ENCODE measurements at regions not wholly inside any gene's neighbourhood (a gene's known extent, or its start where the extent isn't known, plus 50 kb on each side); places are given as distances from the start of the nearest gene placed in this dataset.
"Not testable (repeated sequence)": the region's sequence is repeated elsewhere in the genome, so short reads cannot be mapped to it uniquely, and the experiment has no call there.

DNA sequence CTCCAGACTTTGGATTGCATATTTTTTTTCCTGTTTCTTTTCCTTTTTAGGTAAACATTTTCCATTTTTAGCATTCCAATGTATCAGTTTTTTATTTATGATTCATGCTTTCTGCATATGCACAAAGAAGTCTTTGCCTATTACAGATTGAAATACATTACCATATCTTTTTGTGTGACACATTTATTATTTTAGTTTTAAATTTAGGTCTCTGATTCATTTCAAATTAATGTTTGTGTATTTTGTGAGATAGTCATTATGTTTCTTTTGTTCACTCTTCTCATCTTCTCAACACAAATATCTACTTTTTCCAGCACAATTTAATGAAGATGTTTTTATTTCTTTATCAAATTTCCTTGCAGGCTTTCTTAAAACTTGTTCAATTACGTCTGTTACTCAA lies 838.0 kb upstream of the CDH18 start:
- not testable (repeated sequence) for DNase-seq

DNA sequence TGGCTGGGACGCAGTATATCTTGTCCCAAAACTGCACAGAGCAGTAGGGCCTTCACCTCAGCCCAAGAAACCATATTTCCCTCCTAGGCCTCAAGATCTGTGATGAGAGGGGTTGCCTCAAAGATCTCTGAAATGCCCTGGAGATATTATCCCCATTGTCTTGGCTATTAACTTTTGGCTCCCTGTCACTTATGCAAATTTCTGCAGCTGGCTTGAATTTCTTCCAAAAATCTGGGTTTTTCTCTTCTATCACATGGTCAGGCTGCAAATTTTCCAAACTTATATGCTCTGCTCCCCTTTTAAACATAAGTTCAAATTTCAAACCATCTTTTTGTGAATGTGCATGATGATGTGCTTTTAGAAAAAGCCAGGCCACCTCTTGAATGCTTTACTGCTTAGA lies 809.2 kb upstream of the CDH18 start:
- DNase-seq = not testable (repeated sequence)

DNA sequence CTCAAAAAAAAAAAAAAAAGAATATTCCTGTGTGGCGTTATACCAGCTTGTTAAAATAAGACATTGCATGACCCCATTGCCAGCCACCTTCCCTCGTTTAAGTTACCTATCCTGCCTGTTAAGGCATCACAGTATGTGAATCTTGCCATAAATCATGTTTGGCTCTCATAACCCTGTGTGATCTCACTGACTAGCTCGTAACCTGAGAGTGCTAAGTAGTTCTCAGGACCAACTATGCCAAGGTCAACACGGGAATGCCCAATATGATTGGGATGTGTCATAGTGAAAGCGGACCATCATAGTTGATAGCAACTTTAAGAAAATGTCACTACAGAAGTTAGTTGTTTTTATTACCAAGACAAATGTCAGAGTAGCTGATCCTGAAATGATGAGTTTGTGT lies 796.8 kb upstream of the CDH18 start:
- DNase-seq = not testable (repeated sequence)

DNA sequence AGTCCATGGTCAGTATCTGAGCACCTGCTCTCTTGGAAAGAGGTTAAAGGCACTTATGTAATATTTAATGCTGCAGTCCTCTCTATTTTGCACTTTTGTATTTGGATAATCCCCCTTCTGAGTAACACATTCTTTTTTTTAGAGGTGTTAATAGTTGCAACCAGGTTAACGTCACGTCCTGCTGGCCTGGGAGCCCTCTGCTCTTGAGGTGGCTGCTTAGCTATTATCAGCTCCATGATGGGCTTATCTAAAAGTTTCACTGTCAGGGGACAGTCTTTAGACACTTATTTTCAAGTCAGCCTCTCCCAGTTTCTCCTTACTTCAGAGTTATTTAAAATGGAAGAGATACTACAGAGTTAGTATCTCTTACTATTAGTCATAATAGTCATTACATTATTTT lies 795.5 kb upstream of the CDH18 start:
- not testable (repeated sequence) for DNase-seq

DNA sequence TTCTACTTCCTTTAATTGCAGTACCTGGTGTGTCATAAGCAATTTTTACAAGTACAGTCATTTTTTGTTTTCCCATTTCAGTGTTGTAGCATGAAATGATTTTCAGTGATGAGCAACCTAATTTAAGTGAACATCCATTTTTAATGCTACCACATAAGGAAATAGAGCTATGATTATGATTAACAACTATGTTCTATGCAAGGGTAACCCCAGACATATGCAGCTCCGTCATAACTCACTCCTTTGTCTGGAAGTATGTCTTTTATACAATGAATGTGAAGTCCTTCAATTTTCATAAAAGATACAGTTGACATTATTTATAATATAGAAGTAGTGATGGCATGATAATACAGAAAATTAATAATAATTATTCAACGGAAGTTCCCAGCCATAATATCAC lies 783.3 kb upstream of the CDH18 start:
- not testable (repeated sequence) for DNase-seq

DNA sequence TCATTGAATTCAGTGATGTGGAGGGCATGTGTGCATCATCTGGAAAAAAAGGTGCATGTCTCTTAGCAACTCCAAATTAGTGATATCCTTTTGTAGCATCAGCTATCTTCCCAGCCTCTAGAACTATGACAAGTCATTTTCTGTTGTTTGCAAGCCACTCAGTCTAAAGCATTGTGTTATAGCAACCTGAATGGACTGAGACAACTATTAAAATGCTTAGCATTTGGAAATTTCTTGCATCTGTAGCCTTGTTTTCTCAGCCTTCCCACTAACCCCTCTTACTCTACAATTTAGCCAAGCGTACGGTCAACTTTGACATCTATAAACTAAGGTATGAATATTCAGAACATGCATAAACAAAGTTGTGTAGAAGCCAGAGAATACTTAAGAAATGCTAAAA lies 777.1 kb upstream of the CDH18 start:
- DNase-seq = not testable (repeated sequence)

DNA sequence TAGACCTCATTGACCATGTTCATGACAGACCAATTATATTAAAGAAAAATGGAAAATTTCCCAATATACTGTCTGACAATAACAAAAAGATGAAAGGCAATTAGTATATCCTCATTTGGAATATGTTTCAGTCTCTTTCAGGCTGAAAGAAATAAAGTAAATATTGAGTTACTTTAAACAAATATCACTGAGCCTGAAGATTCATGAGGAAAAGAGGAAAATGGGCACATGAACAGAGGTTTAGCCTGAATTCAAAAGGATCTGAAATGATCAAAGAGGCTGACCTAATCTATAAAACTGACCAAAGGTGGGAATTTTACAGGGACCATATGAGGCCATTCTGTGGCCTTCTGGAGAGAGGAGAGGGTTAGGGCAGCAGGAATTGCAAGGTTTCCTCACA lies 771.5 kb upstream of the CDH18 start:
- DNase-seq = not testable (repeated sequence)

DNA sequence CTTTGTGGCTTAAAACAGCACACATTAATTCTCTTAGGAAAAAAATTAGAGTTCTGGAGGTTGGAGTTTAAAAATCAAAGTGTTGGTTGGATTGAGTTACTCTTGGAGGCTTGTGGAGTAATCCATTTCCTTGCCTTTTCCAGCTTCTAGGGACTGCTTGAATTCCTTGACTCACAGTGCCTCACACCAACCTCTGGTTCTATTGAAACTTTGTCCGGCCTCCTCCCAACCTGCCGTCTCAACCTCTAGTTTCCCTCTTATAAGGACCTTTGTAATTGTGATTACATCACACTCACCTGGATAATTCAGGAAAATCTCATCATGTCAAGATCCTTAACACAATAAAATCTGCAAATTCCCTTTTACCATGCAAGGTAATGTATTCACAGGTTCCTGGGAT lies 764.2 kb upstream of the CDH18 start:
- not testable (repeated sequence) for DNase-seq

DNA sequence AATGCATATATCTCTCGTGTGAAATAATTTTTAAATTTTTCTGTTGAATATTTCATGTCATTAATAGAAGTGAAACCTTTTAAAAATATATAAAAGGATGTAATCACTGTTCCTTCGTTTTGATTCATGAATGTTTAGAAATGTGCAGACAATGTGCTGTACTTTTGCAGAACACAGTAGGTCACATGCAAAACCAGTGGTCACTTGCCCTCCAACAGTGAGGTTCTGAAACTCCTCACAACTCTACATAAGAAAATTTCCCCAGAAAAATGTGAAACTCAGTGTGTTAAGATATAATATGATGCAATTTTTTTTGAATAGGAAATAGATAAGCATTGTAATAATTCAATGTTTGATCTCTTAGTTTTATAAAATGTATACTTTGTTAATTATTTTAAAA lies 747.7 kb upstream of the CDH18 start:
- DNase-seq = not testable (repeated sequence)

DNA sequence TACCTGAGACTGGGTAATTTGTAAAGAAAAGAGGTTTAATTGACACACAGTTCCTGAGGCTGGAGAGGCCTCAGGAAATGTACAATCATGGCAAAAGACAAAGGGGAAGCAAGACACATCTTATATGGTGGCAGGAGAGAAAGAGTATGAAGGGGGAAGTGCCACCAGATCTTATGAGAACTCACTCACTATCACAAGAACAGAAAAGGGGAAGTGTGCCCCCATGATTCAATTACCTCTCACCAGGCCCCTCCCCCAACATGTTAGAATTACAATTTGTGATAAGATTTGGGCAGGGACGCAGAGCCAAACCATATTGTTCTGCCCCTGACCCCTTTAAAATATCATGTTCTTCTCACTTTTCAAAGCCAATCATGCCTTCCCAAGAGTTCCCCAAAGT lies 744.2 kb upstream of the CDH18 start:
- DNase-seq = not testable (repeated sequence)

DNA sequence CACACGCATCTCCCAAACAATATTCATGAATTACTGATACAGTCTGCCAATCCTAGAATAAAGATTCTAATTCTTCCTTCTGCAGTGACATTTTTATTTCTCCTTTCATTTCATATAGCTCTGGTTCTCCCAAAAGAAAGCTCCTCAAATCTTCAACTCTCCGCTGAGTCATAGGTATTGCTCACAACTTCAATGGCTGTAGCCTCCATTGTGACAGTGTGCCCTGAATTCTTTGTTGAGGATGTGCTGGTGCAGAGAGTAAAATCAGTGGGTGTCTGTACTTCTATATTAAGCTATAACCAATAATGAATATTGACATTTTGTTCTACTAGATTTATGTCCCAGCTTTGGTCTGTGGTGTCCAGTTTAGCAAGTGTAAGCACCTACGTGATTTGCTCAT lies 733.3 kb upstream of the CDH18 start:
- not testable (repeated sequence) for DNase-seq

DNA sequence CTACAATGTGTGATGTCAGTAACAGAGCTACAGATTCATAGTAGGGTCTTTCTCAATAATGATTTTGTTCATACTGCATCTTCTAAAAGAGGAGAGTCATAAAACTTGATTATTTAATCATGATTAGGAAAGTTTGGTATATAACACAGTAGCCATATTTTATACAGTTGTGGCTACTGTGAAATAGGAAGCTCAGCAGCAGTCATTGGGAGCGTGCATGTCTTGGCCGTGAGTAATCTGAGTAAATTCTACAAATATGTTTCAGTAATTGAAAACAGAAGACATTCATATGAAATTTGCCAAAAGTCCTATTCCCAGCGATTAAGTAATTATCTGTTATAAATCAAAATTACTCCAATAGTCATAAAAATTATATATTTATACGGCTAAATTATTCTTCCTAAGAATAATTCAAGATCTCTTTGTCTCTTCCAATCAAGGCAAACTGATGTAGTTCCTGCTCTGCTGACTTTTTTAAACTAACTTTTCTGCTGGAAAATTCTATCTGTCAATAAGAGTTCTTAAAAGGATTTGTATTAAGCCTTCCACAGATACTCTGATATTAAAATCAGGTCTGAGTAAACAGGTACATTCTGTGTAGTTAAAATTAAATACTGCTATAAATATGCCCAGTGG lies 723.6 kb upstream of the CDH18 start:
- DNase-seq = not testable (repeated sequence)

DNA sequence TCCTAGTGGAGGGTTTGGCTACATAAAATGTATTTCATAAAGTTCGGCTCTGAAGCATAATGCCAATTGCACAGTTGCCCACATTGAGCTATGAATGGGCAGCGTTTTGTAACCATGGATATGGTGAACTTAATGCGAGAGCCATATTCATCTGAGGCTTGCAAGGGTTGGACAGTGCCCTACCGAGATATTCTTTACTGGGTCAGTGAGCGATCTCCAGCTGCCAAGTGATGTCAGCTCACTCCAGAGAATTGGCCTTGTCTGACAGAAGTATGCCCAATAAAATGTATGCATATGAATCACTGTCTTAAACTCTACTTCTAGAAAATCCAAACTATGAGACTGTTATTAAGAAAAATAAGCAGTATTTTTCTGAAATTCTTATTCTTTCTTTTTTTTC lies 719.6 kb upstream of the CDH18 start:
- not testable (repeated sequence) for DNase-seq

DNA sequence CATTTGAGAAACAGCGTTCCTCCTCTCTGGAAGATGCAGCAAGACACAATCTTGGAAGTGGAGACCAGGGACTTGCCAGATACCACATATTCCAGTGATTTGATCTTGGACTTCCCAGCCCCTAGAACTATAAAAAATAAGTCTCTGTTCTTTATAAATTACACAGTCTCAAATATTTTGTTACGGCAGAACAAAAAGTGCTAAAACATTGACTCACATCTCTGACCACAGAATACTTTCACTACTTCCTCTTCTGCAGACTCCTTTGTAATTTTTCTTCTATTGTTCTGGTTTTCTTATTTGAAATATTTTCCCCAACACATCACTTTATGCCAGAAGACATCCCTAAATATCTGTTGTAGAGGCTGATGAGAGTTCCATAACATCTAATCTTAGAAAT lies 706.1 kb upstream of the CDH18 start:
- DNase-seq = no peak

DNA sequence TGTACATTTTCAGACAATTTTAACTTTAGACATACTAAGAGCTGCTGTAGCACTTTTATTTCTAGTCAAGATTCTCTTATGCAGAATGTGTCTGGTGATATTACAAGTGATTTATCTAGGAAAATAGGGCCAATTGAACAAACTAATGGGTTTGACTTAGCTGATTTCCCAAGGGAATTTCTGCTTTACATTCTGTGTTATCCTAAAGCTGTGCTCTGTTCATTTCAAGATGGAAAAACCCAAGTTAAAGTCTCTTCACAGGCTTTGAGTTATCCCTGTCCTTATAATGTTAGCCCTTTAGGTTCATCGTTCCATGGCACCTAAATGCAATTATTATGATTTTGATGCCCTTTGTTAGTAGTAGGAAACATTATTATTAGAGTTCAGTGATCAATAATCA lies 704.9 kb upstream of the CDH18 start:
- DNase-seq = no peak

DNA sequence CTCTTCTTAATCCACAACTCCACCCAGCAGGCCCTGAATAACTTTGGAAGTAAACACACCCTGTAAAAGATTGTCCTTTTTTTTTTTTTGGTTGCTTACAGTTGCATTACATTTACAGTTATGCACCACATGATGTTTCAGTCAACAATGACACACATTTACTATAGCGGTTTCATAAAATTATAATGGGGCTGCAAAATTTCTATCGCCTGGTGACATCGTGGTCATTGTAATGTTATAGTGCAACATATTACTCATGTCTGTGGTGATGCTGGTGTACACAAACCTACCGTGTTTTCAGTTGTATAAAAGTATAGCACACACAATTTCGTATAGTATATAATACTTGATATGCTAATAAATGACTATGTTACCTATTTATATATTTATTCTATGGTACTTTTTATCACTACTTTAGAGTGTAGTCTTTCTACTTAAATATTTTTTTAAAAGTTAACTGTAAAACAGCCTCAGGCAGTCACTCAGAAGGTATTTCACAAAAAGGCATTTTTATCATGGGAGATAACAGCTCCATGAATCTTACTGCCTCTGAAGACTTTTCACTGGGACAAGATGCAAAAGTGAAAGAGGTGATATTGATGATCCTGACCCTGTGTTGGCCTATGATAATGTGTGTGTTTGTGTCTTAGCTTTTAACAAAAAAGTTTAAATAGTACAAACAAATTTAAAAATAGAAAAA lies 695.4 kb upstream of the CDH18 start:
- DNase-seq = no peak

DNA sequence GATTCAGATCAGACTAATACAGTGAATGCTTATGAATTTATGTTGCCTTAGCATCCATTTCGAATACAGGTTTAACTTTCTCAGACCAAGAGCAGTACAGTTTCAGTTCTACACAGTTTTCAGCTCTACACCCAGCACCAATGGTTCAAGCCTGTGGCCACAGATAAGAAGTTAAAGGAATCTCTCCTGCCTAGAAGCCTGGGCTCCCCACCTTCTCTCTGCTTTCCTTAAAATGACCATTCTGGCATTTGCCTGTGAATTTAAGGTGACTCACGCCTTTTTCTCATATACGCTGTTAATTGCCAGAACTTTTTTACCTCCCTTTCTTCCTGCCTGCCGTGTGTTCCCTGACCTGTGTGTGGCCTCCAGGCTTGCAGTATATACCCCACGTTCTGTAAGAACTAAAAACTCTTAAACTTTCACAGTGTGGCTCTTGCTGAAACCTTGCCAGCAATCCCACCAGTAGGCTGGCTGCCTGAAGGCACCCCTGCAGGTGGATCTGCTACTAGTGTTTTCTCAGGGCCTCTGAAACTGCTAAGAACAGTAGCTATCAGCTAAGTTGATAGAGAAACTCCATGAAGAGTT lies 692.8 kb upstream of the CDH18 start:
- no peak for DNase-seq

DNA sequence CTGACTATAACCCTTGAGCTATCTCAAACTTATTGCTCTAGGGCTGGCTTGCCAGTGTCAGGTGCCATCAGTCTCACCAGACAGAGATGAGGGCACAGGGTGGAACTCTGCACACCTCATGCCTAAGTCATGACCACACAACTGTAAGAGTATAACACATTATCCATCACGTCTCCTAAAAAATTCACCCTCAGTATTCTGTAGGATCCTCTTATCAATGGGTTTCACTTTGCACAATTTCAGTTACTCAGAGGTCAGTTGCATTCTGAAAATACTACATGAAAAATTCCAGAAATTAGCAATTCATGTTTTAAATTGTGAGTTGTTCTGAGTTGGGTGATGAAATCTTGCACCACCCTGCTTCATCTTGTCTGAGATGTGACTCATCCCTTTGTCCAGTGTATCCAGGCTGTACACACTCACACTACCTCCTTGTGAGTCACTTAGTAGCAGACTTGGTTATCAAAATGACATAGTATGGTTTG lies 690.9 kb upstream of the CDH18 start:
- no peak for DNase-seq

DNA sequence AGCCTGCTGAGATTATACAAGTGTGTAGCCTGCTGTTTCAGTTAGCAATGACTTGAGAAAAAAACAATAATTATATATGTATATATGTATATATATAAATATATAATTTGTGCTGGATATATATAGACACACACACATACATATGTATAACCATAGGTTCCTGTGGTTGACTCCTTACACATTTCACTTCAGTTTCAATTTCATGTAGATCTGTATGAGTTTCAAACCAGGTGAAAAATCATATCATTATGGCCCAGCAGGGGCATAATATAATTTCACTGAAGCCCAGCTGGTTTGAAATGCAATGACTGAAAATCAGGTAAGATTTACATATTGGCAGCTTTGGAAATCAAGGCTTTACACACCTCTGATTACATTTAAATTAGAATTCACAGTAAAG lies 690.4 kb upstream of the CDH18 start:
- no peak for DNase-seq

DNA sequence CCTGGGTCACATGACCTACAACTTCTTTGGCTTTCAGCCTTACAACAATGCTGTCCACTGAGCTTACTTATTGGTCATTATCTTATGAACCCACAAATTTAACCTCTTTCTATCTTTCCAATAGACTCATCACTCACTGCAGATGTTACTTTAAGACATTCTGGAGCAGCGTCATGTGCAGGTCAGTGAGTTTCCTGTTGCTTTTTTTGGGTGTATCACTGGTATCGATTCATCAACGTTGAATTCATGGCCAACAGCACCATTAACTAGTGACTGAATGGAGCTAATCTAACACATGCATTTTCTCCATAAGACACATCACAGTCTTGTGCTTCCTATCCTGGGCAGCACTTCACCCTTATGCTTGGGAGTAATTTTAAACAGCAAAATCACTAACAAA lies 672.6 kb upstream of the CDH18 start:
- DNase-seq = no peak

DNA sequence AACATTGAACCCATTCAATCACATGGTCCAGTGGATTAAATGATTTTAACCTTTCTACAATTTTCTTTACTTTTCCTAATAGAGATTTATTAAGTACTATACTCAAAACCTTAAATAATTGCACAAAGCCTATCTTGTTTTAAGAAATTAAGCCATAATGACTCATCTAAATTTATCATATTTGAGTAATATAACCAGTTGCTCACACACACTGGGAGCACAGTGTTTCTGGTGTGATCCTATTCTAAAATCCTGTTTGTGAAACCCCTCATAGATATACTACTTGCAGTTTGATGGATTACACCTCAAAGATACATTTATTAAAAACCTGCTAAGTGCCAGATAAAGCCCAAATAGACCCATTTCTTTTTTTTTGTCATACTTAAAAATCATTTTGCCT lies 668.3 kb upstream of the CDH18 start:
- no peak for DNase-seq

DNA sequence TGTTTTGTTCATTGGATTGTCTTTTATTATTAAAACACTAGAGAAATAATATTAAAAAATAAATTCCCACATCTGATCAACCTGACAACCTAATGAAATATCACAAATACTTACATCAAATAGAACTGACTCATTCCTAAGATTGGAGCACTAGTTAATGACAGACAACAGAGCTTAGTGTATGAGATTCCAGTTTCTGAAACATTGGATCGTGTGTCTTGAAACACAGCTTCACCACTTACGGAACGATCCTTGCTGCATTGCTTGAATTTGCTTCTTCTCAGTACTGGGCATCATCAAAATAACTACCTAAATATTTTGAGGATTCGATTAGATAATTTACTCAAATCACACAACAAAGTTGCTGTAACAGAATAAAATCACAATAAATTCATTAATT lies 667.2 kb upstream of the CDH18 start:
- DNase-seq = no peak

DNA sequence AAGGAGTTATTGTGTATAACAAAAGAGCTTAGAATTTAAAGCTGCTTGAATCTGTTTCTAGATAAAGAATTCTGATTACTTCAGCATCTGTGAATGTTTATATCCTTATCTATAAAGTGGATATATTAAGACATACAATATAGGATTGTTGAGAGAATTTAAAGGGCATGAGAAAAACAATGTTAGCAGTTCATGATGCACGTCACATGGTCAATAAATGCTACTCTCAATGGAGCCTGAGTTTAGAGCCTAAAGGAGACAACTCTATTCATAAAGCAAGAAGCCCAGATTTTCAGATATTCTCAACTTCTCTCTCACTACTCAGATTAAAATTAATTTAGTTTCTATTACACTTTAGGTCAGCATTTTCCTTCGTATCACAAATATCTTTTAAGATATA lies 666.7 kb upstream of the CDH18 start:
- no peak for DNase-seq
